A549 (cell line): ENCODE measurements at regions not wholly inside any gene's neighbourhood (a gene's known extent, or its start where the extent isn't known, plus 50 kb on each side); places are given as distances from the start of the nearest gene placed in this dataset.

ENCODE experiments used
- CHD2 ChIP-seq: fragments of 150-350 bp; IDR thresholded peaks from 2 replicates; pipeline ENCODE4 v1.6.1; 2014; ENCODE audit warnings: low read length; ENCODE audit not compliant: partially characterized antibody
- CTCF ChIP-seq: fragments of >200 bp; sonication (Bioruptor Twin); formaldehyde crosslinking; IDR thresholded peaks from 3 replicates; pipeline ENCODE4 v1.5.1; 2016
- EHMT2 ChIP-seq: fragments of 200-600 bp; sonication (generic); IDR thresholded peaks from 2 replicates; pipeline ENCODE4 v1.6.1; 2016; ENCODE audit warnings: antibody characterized with exemption, low read depth, mild to moderate bottlenecking, moderate library complexity
- KDM5A ChIP-seq: fragments of 200-600 bp; sonication (generic); IDR thresholded peaks from 2 replicates; pipeline ENCODE4 v1.6.1; 2016; ENCODE audit warnings: antibody characterized with exemption, mild to moderate bottlenecking
- MAFK ChIP-seq: fragments of 450-650 bp; IDR thresholded peaks from 2 replicates; pipeline ENCODE4 v1.6.1; 2014; ENCODE audit not compliant: partially characterized antibody
- MAZ ChIP-seq: fragments of 150-350 bp; IDR thresholded peaks from 2 replicates; pipeline ENCODE4 v1.6.1; 2014; ENCODE audit warnings: antibody characterized with exemption, low read depth, low read length, borderline replicate concordance
- NPAS2 ChIP-seq: fragments of 250-450 bp; sonication (Bioruptor Pico); IDR thresholded peaks from 2 replicates; pipeline ENCODE4 v1.8.0; 2022; ENCODE audit warnings: mild to moderate bottlenecking, moderate library complexity, borderline replicate concordance
- PHF8 ChIP-seq: fragments of 200-600 bp; sonication (generic); IDR thresholded peaks from 2 replicates; pipeline ENCODE4 v1.6.1; 2016; ENCODE audit warnings: low read depth, mild to moderate bottlenecking, antibody characterized with exemption, moderate library complexity, borderline replicate concordance
- POLR2A ChIP-seq: IDR thresholded peaks from 2 replicates; pipeline ENCODE4 v1.6.1; 2012; ENCODE audit warnings: mild to moderate bottlenecking, low read length
- RCOR1 ChIP-seq: fragments of 150-350 bp; IDR thresholded peaks from 2 replicates; pipeline ENCODE4 v1.6.1; 2014; ENCODE audit warnings: antibody characterized with exemption, low read length, low read depth
- RFX5 ChIP-seq: fragments of 450-650 bp; IDR thresholded peaks from 2 replicates; pipeline ENCODE4 v1.7.1; 2014; ENCODE audit warnings: antibody characterized with exemption, mild to moderate bottlenecking, moderate library complexity
- SMC3 ChIP-seq: fragments of >200 bp; sonication (Bioruptor Twin); formaldehyde crosslinking; IDR thresholded peaks from 3 replicates; pipeline ENCODE4 v1.6.1; 2018; ENCODE audit warnings: inconsistent platforms
- ZFP36 ChIP-seq: fragments of 450-650 bp; IDR thresholded peaks from 2 replicates; pipeline ENCODE4 v1.6.1; 2014; ENCODE audit warnings: borderline replicate concordance; ENCODE audit not compliant: partially characterized antibody

GRCh38 chr2:106956879-106957278, 70.9 kb upstream of the ST6GAL2 start:
- TF ChIP-seq CTCF (no peak), RCOR1 (no peak), ZFP36 (no peak), MAFK (no peak), MAZ (no peak), POLR2A (no peak), CHD2 (no peak), RFX5 (no peak), NPAS2 (CRISPR knock-in tag) (no peak), EHMT2 (no peak), SMC3 (no peak), KDM5A (no peak), PHF8 (no peak)
